Immature natural killer cell (primary cell): ENCODE measurements at regions not wholly inside any gene's neighbourhood (a gene's known extent, or its start where the extent isn't known, plus 50 kb on each side); places are given as distances from the start of the nearest gene placed in this dataset.

Source experiments
- DNase-seq, 3 donors: peaks; one replicate each; pipeline ENCODE4 v3.0.0; 2022; ENCODE audit warnings: mixed read lengths in 1 of 3
- H3K27ac Mint-ChIP-seq, 6 donors: one replicate each; pipeline ENCODE4 v1.8.0; 2020; ENCODE audit warnings: mixed read lengths in 6 of 6, mild to moderate bottlenecking in 5 of 6, inconsistent platforms in 4 of 6, moderate library complexity in 3 of 6
- H3K27me3 Mint-ChIP-seq, 3 donors: one replicate each; pipeline ENCODE4 v1.8.0; 2020 to 2021; ENCODE audit warnings: low read depth in 3 of 3, mild to moderate bottlenecking in 3 of 3, mixed read lengths in 3 of 3, moderate library complexity in 3 of 3, inconsistent platforms in 1 of 3
- H3K36me3 Mint-ChIP-seq, 3 donors: one replicate each; pipeline ENCODE4 v1.8.0; 2020; ENCODE audit warnings: mixed read lengths in 3 of 3, inconsistent platforms in 2 of 3, mild to moderate bottlenecking in 2 of 3
- H3K4me1 Mint-ChIP-seq, 2 donors: one replicate each; pipeline ENCODE4 v1.8.0; 2020; ENCODE audit warnings: inconsistent platforms in 2 of 2, mild to moderate bottlenecking in 2 of 2, mixed read lengths in 2 of 2, moderate library complexity in 1 of 2
- H3K4me3 Mint-ChIP-seq, 5 donors: one replicate each; pipeline ENCODE4 v1.8.0; 2020; ENCODE audit warnings: mild to moderate bottlenecking in 5 of 5, mixed read lengths in 5 of 5, inconsistent platforms in 3 of 5, moderate library complexity in 3 of 5
- H3K9me3 Mint-ChIP-seq, 6 donors: one replicate each; pipeline ENCODE4 v1.8.0; 2020; ENCODE audit warnings: mild to moderate bottlenecking in 6 of 6, mixed read lengths in 6 of 6, inconsistent platforms in 4 of 6, moderate library complexity in 3 of 6

GRCh38 chr1:38293567-38293966 lies 247.0 kb upstream of the POU3F1 start:
- Mint-ChIP-seq H3K9me3 (peaks cover 0 to 3% (median 0%) of the 10 kb centered on the region in 6 donors), H3K27me3 (peaks cover 7 to 14% (median 11%) of the 10 kb centered on the region in 3 donors), H3K36me3 (no peaks in the 10 kb centered on the region), H3K4me3 (no peak overlapping the region), H3K4me1 (peaks cover 0 to 9% of the 10 kb centered on the region in 2 donors), H3K27ac (no peak overlapping the region)
- no peak for DNase-seq

- H3K9me3 Mint-ChIP-seq = no peaks in the 10 kb centered on the region
- DNase-seq = no peak
- no peak overlapping the region for H3K4me3 Mint-ChIP-seq
- H3K36me3 Mint-ChIP-seq = no peaks in the 10 kb centered on the region
- H3K4me1 Mint-ChIP-seq = peaks cover 0 to 9% of the 10 kb centered on the region in 2 donors
- peaks cover 4 to 14% (median 11%) of the 10 kb centered on the region in 3 donors for H3K27me3 Mint-ChIP-seq
- H3K27ac Mint-ChIP-seq = no peak overlapping the region
Measured at GRCh38 chr1:38292969-38293368, 246.4 kb upstream of the POU3F1 start.

- Mint-ChIP-seq H3K4me3 (no peak overlapping the region), H3K4me1 (peaks cover 0 to 9% of the 10 kb centered on the region in 2 donors), H3K9me3 (no peaks in the 10 kb centered on the region), H3K27ac (no peak overlapping the region), H3K36me3 (no peaks in the 10 kb centered on the region), H3K27me3 (peaks cover 4 to 14% (median 11%) of the 10 kb centered on the region in 3 donors)
- no peak for DNase-seq
Measured at GRCh38 chr1:38291906-38292521, 245.4 kb upstream of the POU3F1 start.

- no peak overlapping the region for H3K4me3 Mint-ChIP-seq
- peaks cover 2 to 17% (median 11%) of the 10 kb centered on the region in 3 donors for H3K27me3 Mint-ChIP-seq
- H3K27ac Mint-ChIP-seq = no peak overlapping the region
- H3K9me3 Mint-ChIP-seq = no peaks in the 10 kb centered on the region
- H3K4me1 Mint-ChIP-seq = peaks cover 0 to 9% of the 10 kb centered on the region in 2 donors
- no peaks in the 10 kb centered on the region for H3K36me3 Mint-ChIP-seq
- DNase-seq = no peak
Measured at GRCh38 chr1:38291336-38291735, 244.7 kb upstream of the POU3F1 start.

GRCh38 chr1:38289034-38289433 lies 242.4 kb upstream of the POU3F1 start:
- Mint-ChIP-seq H3K36me3 (no peaks in the 10 kb centered on the region), H3K4me3 (no peak overlapping the region), H3K27ac (no peak overlapping the region), H3K9me3 (peaks cover 0 to 1% (median 0%) of the 10 kb centered on the region in 6 donors), H3K27me3 (peaks cover 3 to 13% (median 10%) of the 10 kb centered on the region in 3 donors), H3K4me1 (no peaks in the 10 kb centered on the region)
- DNase-seq = no peak

GRCh38 chr1:38287547-38287946 lies 241.0 kb upstream of the POU3F1 start:
- peaks cover 3 to 12% (median 10%) of the 10 kb centered on the region in 3 donors for H3K27me3 Mint-ChIP-seq
- no peak overlapping the region for H3K4me3 Mint-ChIP-seq
- H3K4me1 Mint-ChIP-seq = no peaks in the 10 kb centered on the region
- peaks cover 0 to 1% (median 0%) of the 10 kb centered on the region in 6 donors for H3K9me3 Mint-ChIP-seq
- H3K36me3 Mint-ChIP-seq = no peaks in the 10 kb centered on the region
- no peak overlapping the region for H3K27ac Mint-ChIP-seq
- no peak for DNase-seq

- H3K36me3 Mint-ChIP-seq = no peaks in the 10 kb centered on the region
- H3K4me1 Mint-ChIP-seq = no peaks in the 10 kb centered on the region
- DNase-seq = no peak
- no peak overlapping the region for H3K4me3 Mint-ChIP-seq
- H3K27me3 Mint-ChIP-seq = peaks cover 3 to 16% (median 10%) of the 10 kb centered on the region in 3 donors
- H3K27ac Mint-ChIP-seq = no peak overlapping the region
- peaks cover 0 to 1% (median 0%) of the 10 kb centered on the region in 6 donors for H3K9me3 Mint-ChIP-seq
Measured at GRCh38 chr1:38287036-38287435, 240.4 kb upstream of the POU3F1 start.

- H3K9me3 Mint-ChIP-seq = peaks cover 0 to 1% (median 0%) of the 10 kb centered on the region in 6 donors
- H3K4me1 Mint-ChIP-seq = no peaks in the 10 kb centered on the region
- no peak overlapping the region for H3K27ac Mint-ChIP-seq
- H3K4me3 Mint-ChIP-seq = no peak overlapping the region
- peaks cover 3 to 14% (median 4%) of the 10 kb centered on the region in 3 donors for H3K27me3 Mint-ChIP-seq
- no peak for DNase-seq
- no peaks in the 10 kb centered on the region for H3K36me3 Mint-ChIP-seq
Measured at GRCh38 chr1:38285807-38286530, 239.4 kb upstream of the POU3F1 start.

GRCh38 chr1:38284953-38285352 lies 238.4 kb upstream of the POU3F1 start:
- Mint-ChIP-seq H3K27me3 (peaks cover 2 to 12% (median 3%) of the 10 kb centered on the region in 3 donors), H3K27ac (no peak overlapping the region), H3K9me3 (peaks cover 0 to 1% (median under 1%) of the 10 kb centered on the region in 6 donors), H3K4me1 (no peaks in the 10 kb centered on the region), H3K36me3 (no peaks in the 10 kb centered on the region), H3K4me3 (no peak overlapping the region)
- no peak for DNase-seq

GRCh38 chr1:38283696-38284470 lies 237.3 kb upstream of the POU3F1 start:
- no peak for DNase-seq
- Mint-ChIP-seq H3K36me3 (no peaks in the 10 kb centered on the region), H3K4me3 (no peak overlapping the region), H3K27me3 (peaks cover 3 to 12% (median 5%) of the 10 kb centered on the region in 3 donors), H3K27ac (no peak overlapping the region), H3K4me1 (no peaks in the 10 kb centered on the region), H3K9me3 (peaks cover 2 to 11% (median 8%) of the 10 kb centered on the region in 6 donors)

- H3K36me3 Mint-ChIP-seq = no peaks in the 10 kb centered on the region
- DNase-seq = no peak
- no peak overlapping the region for H3K27ac Mint-ChIP-seq
- no peak overlapping the region for H3K4me3 Mint-ChIP-seq
- H3K9me3 Mint-ChIP-seq = peaks cover 2 to 13% (median 9%) of the 10 kb centered on the region in 6 donors
- H3K27me3 Mint-ChIP-seq = peaks cover under 1 to 17% (median 5%) of the 10 kb centered on the region in 3 donors
- H3K4me1 Mint-ChIP-seq = no peaks in the 10 kb centered on the region
Measured at GRCh38 chr1:38279148-38279547, 232.6 kb upstream of the POU3F1 start.

GRCh38 chr1:38277646-38278045 lies 231.1 kb upstream of the POU3F1 start:
- Mint-ChIP-seq H3K9me3 (peaks cover 2 to 13% (median 9%) of the 10 kb centered on the region in 6 donors), H3K27ac (no peak overlapping the region), H3K4me1 (no peaks in the 10 kb centered on the region), H3K4me3 (no peak overlapping the region), H3K36me3 (no peaks in the 10 kb centered on the region), H3K27me3 (peaks cover 0 to 15% (median 5%) of the 10 kb centered on the region in 3 donors)
- DNase-seq = no peak

- Mint-ChIP-seq H3K27me3 (peaks cover 2 to 10% (median 5%) of the 10 kb centered on the region in 3 donors), H3K4me1 (no peaks in the 10 kb centered on the region), H3K36me3 (no peaks in the 10 kb centered on the region), H3K9me3 (peaks cover 2 to 13% (median 9%) of the 10 kb centered on the region in 6 donors), H3K4me3 (no peak overlapping the region), H3K27ac (no peak overlapping the region)
- no peak for DNase-seq
Measured at GRCh38 chr1:38275960-38276359, 229.4 kb upstream of the POU3F1 start.

GRCh38 chr1:38274974-38275373 lies 228.4 kb upstream of the POU3F1 start:
- H3K4me1 Mint-ChIP-seq = no peaks in the 10 kb centered on the region
- H3K27ac Mint-ChIP-seq = no peak overlapping the region
- H3K27me3 Mint-ChIP-seq = peaks cover 2 to 14% (median 5%) of the 10 kb centered on the region in 3 donors
- H3K4me3 Mint-ChIP-seq = no peak overlapping the region
- H3K36me3 Mint-ChIP-seq = no peaks in the 10 kb centered on the region
- DNase-seq = no peak
- peaks cover 2 to 12% (median 9%) of the 10 kb centered on the region in 6 donors for H3K9me3 Mint-ChIP-seq
